ENCODE measurements at regions not wholly inside any gene's neighbourhood (a gene's known extent, or its start where the extent isn't known, plus 50 kb on each side); places are given as distances from the start of the nearest gene placed in this dataset.

DNA sequence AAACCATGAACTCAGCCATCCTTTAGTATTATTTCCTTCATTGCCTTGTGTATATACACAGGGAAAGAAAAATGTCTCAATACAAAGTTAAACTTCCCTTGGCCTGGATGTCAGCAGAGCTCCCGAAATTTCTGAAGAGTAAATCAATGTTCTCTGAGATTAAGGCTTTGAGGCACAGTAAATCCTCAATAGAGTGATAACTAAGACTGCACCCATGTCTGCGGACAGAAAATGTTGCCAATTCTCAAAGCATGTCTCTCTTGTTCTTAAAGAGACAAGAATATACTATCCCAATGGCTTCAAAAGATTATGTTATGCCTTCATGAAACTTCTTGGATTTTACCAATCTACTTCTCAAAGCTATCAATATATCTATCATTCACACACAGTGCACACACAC, 1196.7 kb upstream of the TENM4 start (continued):
- TF ChIP-seq, protein P1, sequence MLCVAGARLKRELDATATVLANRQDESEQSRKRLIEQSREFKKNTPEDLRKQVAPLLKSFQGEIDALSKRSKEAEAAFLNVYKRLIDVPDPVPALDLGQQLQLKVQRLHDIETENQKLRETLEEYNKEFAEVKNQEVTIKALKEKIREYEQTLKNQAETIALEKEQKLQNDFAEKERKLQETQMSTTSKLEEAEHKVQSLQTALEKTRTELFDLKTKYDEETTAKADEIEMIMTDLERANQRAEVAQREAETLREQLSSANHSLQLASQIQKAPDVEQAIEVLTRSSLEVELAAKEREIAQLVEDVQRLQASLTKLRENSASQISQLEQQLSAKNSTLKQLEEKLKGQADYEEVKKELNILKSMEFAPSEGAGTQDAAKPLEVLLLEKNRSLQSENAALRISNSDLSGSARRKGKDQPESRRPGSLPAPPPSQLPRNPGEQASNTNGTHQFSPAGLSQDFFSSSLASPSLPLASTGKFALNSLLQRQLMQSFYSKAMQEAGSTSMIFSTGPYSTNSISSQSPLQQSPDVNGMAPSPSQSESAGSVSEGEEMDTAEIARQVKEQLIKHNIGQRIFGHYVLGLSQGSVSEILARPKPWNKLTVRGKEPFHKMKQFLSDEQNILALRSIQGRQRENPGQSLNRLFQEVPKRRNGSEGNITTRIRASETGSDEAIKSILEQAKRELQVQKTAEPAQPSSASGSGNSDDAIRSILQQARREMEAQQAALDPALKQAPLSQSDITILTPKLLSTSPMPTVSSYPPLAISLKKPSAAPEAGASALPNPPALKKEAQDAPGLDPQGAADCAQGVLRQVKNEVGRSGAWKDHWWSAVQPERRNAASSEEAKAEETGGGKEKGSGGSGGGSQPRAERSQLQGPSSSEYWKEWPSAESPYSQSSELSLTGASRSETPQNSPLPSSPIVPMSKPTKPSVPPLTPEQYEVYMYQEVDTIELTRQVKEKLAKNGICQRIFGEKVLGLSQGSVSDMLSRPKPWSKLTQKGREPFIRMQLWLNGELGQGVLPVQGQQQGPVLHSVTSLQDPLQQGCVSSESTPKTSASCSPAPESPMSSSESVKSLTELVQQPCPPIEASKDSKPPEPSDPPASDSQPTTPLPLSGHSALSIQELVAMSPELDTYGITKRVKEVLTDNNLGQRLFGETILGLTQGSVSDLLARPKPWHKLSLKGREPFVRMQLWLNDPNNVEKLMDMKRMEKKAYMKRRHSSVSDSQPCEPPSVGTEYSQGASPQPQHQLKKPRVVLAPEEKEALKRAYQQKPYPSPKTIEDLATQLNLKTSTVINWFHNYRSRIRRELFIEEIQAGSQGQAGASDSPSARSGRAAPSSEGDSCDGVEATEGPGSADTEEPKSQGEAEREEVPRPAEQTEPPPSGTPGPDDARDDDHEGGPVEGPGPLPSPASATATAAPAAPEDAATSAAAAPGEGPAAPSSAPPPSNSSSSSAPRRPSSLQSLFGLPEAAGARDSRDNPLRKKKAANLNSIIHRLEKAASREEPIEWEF (IDR thresholded peaks at IDR 0.05; ENCODE audit: insufficient replicate concordance, low read depth, low read length): no peak

DNA sequence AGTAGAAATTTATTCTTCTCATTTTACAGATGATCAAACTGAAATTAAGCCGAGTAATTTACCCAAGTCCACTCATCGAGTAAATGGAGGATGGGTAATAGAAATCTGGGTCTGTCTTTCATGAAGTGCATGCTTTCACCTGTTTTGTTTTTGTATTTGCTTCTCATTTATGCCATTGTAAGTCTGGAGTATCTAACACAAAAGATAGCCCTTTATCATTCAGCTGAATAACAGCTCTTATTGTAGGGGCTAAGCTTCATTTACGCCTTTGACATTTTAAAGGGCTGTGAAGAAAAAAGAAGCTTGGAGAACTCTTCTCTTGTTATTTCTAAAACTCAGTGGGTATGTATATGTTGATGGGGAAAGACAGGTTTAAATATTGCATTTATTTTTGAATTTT, 1196.2 kb upstream of the TENM4 start:
- POLR2A ChIA-PET: no interaction called here
- CTCF ChIA-PET: no interaction called here
- Histone ChIP-seq H3K27me3 (replicated peaks in 1 of 2; ENCODE audit: control insufficient read depth in 2 of 2, insufficient read depth in 2 of 2, low read length in 1 of 2) (no peaks in the 10 kb centered on the region), H3K4me1 (ENCODE audit: control insufficient read depth, insufficient read depth, low read length) (no peaks in the 10 kb centered on the region), H3K79me2 (ENCODE audit: control insufficient read depth, insufficient read depth, low read length) (no peaks in the 10 kb centered on the region), H3K27ac (ENCODE audit: control insufficient read depth, insufficient read depth) (no peak overlapping the region), H2AFZ (ENCODE audit: control insufficient read depth, low read depth, low read length) (no peak overlapping the region), H3K9ac (ENCODE audit: control insufficient read depth, insufficient read depth, low read length) (no peak overlapping the region), H4K20me1 (ENCODE audit: control insufficient read depth, insufficient read depth) (no peaks in the 10 kb centered on the region), H3K4me3 (no peak overlapping the region), H3K36me3 (ENCODE audit: control insufficient read depth in 2 of 2, insufficient read depth in 2 of 2, low read length in 1 of 2) (no peaks in the 10 kb centered on the region), H3K9me3 (replicated peaks; ENCODE audit: control insufficient read depth, insufficient read depth, low read length) (no peaks in the 10 kb centered on the region), H3K4me2 (ENCODE audit: control insufficient read depth, insufficient read depth) (no peak overlapping the region)
- ATAC-seq: no peak
- DNase-seq (ENCODE audit: low read depth, low spot score): no peak
- in situ Hi-C loops (cut with MboI): no loop called here
- RAD21 ChIA-PET (ENCODE audit: unreplicated experiment): no interaction called here
- intact Hi-C loops (cut with micrococcal nuclease; ENCODE audit: unreplicated experiment): no loop called here
- 49% methylated on average over 3 of the region's 3 CpGs for WGBS (ENCODE audit: insufficient coverage, insufficient replicate concordance, low lambda C conversion rate, missing lambda C conversion rate)
- SMC1A ChIA-PET (ENCODE audit: uncharacterized antibody, unreplicated experiment): interaction anchor here (1.0 kb wide), 1 partner anchor 18 kb away, joined by 3 read pairs; no protein-coding TSS in a partner anchor
- BruUV-seq (replicated peaks): no TSS peak
- no peak for FAIRE-seq
- no peak for TF ChIP-seq ZNF274 (IDR thresholded peaks at IDR 0.05; ENCODE audit: insufficient read depth, insufficient read length)
- no peak for TF ChIP-seq RUNX3 (IDR thresholded peaks at IDR 0.05; ENCODE audit: low read length)
- TF ChIP-seq, protein P2, sequence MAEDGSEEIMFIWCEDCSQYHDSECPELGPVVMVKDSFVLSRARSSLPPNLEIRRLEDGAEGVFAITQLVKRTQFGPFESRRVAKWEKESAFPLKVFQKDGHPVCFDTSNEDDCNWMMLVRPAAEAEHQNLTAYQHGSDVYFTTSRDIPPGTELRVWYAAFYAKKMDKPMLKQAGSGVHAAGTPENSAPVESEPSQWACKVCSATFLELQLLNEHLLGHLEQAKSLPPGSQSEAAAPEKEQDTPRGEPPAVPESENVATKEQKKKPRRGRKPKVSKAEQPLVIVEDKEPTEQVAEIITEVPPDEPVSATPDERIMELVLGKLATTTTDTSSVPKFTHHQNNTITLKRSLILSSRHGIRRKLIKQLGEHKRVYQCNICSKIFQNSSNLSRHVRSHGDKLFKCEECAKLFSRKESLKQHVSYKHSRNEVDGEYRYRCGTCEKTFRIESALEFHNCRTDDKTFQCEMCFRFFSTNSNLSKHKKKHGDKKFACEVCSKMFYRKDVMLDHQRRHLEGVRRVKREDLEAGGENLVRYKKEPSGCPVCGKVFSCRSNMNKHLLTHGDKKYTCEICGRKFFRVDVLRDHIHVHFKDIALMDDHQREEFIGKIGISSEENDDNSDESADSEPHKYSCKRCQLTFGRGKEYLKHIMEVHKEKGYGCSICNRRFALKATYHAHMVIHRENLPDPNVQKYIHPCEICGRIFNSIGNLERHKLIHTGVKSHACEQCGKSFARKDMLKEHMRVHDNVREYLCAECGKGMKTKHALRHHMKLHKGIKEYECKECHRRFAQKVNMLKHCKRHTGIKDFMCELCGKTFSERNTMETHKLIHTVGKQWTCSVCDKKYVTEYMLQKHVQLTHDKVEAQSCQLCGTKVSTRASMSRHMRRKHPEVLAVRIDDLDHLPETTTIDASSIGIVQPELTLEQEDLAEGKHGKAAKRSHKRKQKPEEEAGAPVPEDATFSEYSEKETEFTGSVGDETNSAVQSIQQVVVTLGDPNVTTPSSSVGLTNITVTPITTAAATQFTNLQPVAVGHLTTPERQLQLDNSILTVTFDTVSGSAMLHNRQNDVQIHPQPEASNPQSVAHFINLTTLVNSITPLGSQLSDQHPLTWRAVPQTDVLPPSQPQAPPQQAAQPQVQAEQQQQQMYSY (CRISPR knock-in tag; IDR thresholded peaks at IDR 0.05): no peak
